ENCODE measurements at regions not wholly inside any gene's neighbourhood (a gene's known extent, or its start where the extent isn't known, plus 50 kb on each side); places are given as distances from the start of the nearest gene placed in this dataset.
"Not testable (repeated sequence)": the region's sequence is repeated elsewhere in the genome, so short reads cannot be mapped to it uniquely, and the experiment has no call there.

GRCh38 chr2:226086190-226086589 lies 686.7 kb downstream of the NYAP2 start:
- no peak for DNase-seq (ENCODE audit: extremely low read depth, low read depth)
- no peak for TF ChIP-seq CTCF (IDR thresholded peaks at IDR 0.05; ENCODE audit: low read depth, low read length, missing control alignments)

GRCh38 chr2:226085425-226085824 lies 685.9 kb downstream of the NYAP2 start:
- DNase-seq (ENCODE audit: extremely low read depth, low read depth); H3K4me3 ChIP-seq (replicated peaks; ENCODE audit: low read depth, low read length): not testable (repeated sequence)

More at GRCh38 chr2:226086190-226086589, 686.7 kb downstream of the NYAP2 start:
- no peak overlapping the region for H3K4me3 ChIP-seq (replicated peaks; ENCODE audit: low read depth, low read length)

GRCh38 chr2:226080334-226080733 lies 680.8 kb downstream of the NYAP2 start:
- no peak for DNase-seq (ENCODE audit: extremely low read depth, low read depth)
- H3K4me3 ChIP-seq (replicated peaks; ENCODE audit: low read depth, low read length): no peak overlapping the region
- no peak for TF ChIP-seq CTCF (IDR thresholded peaks at IDR 0.05; ENCODE audit: low read depth, low read length, missing control alignments)

- H3K4me3 ChIP-seq (replicated peaks; ENCODE audit: low read depth, low read length): no peak overlapping the region
- peak; percentile 79 for DNase-seq (ENCODE audit: extremely low read depth, low read depth)
- TF ChIP-seq CTCF (IDR thresholded peaks at IDR 0.05; ENCODE audit: low read depth, low read length, missing control alignments): no peak
These were observed 680.2 kb downstream of the NYAP2 start for GRCh38 chr2:226079671-226080181.

GRCh38 chr2:226079196-226079595 lies 679.7 kb downstream of the NYAP2 start:
- H3K4me3 ChIP-seq (replicated peaks; ENCODE audit: low read depth, low read length): no peak overlapping the region
- no peak for DNase-seq (ENCODE audit: extremely low read depth, low read depth)
- TF ChIP-seq CTCF (IDR thresholded peaks at IDR 0.05; ENCODE audit: low read depth, low read length, missing control alignments): no peak

GRCh38 chr2:226078666-226079065 lies 679.2 kb downstream of the NYAP2 start:
- no peak overlapping the region for H3K4me3 ChIP-seq (replicated peaks; ENCODE audit: low read depth, low read length)
- DNase-seq (ENCODE audit: extremely low read depth, low read depth): no peak
- TF ChIP-seq CTCF (IDR thresholded peaks at IDR 0.05; ENCODE audit: low read depth, low read length, missing control alignments): no peak

- TF ChIP-seq CTCF (IDR thresholded peaks at IDR 0.05; ENCODE audit: low read depth, low read length, missing control alignments): no peak
- peak; percentile 61 for DNase-seq (ENCODE audit: extremely low read depth, low read depth)
- H3K4me3 ChIP-seq (replicated peaks; ENCODE audit: low read depth, low read length): no peak overlapping the region
These were observed 678.3 kb downstream of the NYAP2 start for GRCh38 chr2:226077841-226078240.

Measured in HFF-Myc (cell line).